ENCODE measurements at regions not wholly inside any gene's neighbourhood (a gene's known extent, or its start where the extent isn't known, plus 50 kb on each side); places are given as distances from the start of the nearest gene placed in this dataset.
"Not testable (repeated sequence)": the region's sequence is repeated elsewhere in the genome, so short reads cannot be mapped to it uniquely, and the experiment has no call there.

GRCh38 chr3:104198131-104198530 is 1168.6 kb upstream of the ALCAM start:
- DNase-seq: peak; percentile 40

GRCh38 chr3:104206925-104207324 is 1159.8 kb upstream of the ALCAM start:
- no peak for DNase-seq

- DNase-seq: no peak
Measured at GRCh38 chr3:104214277-104214676, 1152.4 kb upstream of the ALCAM start.

GRCh38 chr3:104214937-104215336 is 1151.8 kb upstream of the ALCAM start:
- DNase-seq: no peak

- DNase-seq: not testable (repeated sequence)
Measured at GRCh38 chr3:104219046-104219445, 1147.7 kb upstream of the ALCAM start.

GRCh38 chr3:104234442-104235194 is 1132.1 kb upstream of the ALCAM start:
- peak; percentile 9 for DNase-seq

GRCh38 chr3:104244680-104245220 is 1122.0 kb upstream of the ALCAM start:
- DNase-seq: no peak

- no peak for DNase-seq
Measured at GRCh38 chr3:104245261-104245660, 1121.4 kb upstream of the ALCAM start.

GRCh38 chr3:104245981-104246380 is 1120.7 kb upstream of the ALCAM start:
- DNase-seq: no peak

GRCh38 chr3:104257486-104257885 is 1109.2 kb upstream of the ALCAM start:
- DNase-seq: no peak

GRCh38 chr3:104263477-104263876 is 1103.2 kb upstream of the ALCAM start:
- no peak for DNase-seq

GRCh38 chr3:104266219-104266618 is 1100.5 kb upstream of the ALCAM start:
- not testable (repeated sequence) for DNase-seq

- DNase-seq: no peak
Measured at GRCh38 chr3:104269771-104270170, 1096.9 kb upstream of the ALCAM start.

- DNase-seq: peak; percentile 40
Measured at GRCh38 chr3:104273046-104273649, 1093.6 kb upstream of the ALCAM start.

GRCh38 chr3:104275199-104275598 is 1091.5 kb upstream of the ALCAM start:
- no peak for DNase-seq

GRCh38 chr3:104279617-104280016 is 1087.1 kb upstream of the ALCAM start:
- DNase-seq: no peak

GRCh38 chr3:104281713-104282112 is 1085.0 kb upstream of the ALCAM start:
- no peak for DNase-seq

- DNase-seq: no peak
Measured at GRCh38 chr3:104286645-104287044, 1080.1 kb upstream of the ALCAM start.

GRCh38 chr3:104291437-104291851 is 1075.3 kb upstream of the ALCAM start:
- no peak for DNase-seq

GRCh38 chr3:104291878-104292277 is 1074.8 kb upstream of the ALCAM start:
- no peak for DNase-seq

- no peak for DNase-seq
Measured at GRCh38 chr3:104297617-104298016, 1069.1 kb upstream of the ALCAM start.

GRCh38 chr3:104298662-104299061 is 1068.0 kb upstream of the ALCAM start:
- no peak for DNase-seq

- DNase-seq: no peak
Measured at GRCh38 chr3:104316118-104316517, 1050.6 kb upstream of the ALCAM start.

- no peak for DNase-seq
Measured at GRCh38 chr3:104323226-104323625, 1043.5 kb upstream of the ALCAM start.
